Transverse colon (tissue), 4 donors: ENCODE measurements at regions not wholly inside any gene's neighbourhood (a gene's known extent, or its start where the extent isn't known, plus 50 kb on each side); places are given as distances from the start of the nearest gene placed in this dataset.

Experiments used
- EP300 ChIP-seq: sonication (generic); formaldehyde crosslinking; IDR thresholded peaks from one replicate; pipeline ENCODE4 v1.6.1; 2017; ENCODE audit warnings: antibody characterized with exemption, low read depth
- POLR2A ChIP-seq: fragments of 450-650 bp; IDR thresholded peaks from one replicate; pipeline ENCODE4 v1.6.1; 2016; ENCODE audit warnings: antibody characterized with exemption, mild to moderate bottlenecking, moderate library complexity
- POLR2AphosphoS5 ChIP-seq, 3 donors: sonication (generic); formaldehyde crosslinking; IDR thresholded peaks; one replicate each; pipeline ENCODE4 v1.6.1; 2016; ENCODE audit warnings: antibody characterized with exemption in 3 of 3
- TF ChIP-seq, protein P1 (sequence below), 5 experiments: fragments of 200-600 bp in 3 of 5; fragments of 450-650 bp in 2 of 5; sonication (generic) in 3 of 5; IDR thresholded peaks; 1 replicate in 2 of 5; 2 replicates in 3 of 5; pipeline ENCODE4 v1.5.1; 2016 to 2017; ENCODE audit warnings: antibody characterized with exemption in 5 of 5, inconsistent platforms in 3 of 5, mild to moderate bottlenecking in 2 of 5, moderate library complexity in 1 of 5

GRCh38 chr11:38416141-38416540 lies 1818.1 kb upstream of the RAG2 start:
- TF ChIP-seq, protein P1, sequence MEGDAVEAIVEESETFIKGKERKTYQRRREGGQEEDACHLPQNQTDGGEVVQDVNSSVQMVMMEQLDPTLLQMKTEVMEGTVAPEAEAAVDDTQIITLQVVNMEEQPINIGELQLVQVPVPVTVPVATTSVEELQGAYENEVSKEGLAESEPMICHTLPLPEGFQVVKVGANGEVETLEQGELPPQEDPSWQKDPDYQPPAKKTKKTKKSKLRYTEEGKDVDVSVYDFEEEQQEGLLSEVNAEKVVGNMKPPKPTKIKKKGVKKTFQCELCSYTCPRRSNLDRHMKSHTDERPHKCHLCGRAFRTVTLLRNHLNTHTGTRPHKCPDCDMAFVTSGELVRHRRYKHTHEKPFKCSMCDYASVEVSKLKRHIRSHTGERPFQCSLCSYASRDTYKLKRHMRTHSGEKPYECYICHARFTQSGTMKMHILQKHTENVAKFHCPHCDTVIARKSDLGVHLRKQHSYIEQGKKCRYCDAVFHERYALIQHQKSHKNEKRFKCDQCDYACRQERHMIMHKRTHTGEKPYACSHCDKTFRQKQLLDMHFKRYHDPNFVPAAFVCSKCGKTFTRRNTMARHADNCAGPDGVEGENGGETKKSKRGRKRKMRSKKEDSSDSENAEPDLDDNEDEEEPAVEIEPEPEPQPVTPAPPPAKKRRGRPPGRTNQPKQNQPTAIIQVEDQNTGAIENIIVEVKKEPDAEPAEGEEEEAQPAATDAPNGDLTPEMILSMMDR (IDR thresholded peaks at IDR 0.05): no peak
- TF ChIP-seq EP300: no peak
- TF ChIP-seq POLR2A: no peak
- no peak for TF ChIP-seq POLR2AphosphoS5 (IDR thresholded peaks at IDR 0.05)
